A172 (cell line): ENCODE measurements at regions not wholly inside any gene's neighbourhood (a gene's known extent, or its start where the extent isn't known, plus 50 kb on each side); places are given as distances from the start of the nearest gene placed in this dataset.

Source experiments
- DNase-seq: peaks from one replicate; pipeline ENCODE4 v3.0.0-alpha.2; 2015; ENCODE audit warnings: low spot score

GRCh38 chr16:17657045-17657444, 186.3 kb upstream of the XYLT1 start:
- DNase-seq, result no peak

DNA sequence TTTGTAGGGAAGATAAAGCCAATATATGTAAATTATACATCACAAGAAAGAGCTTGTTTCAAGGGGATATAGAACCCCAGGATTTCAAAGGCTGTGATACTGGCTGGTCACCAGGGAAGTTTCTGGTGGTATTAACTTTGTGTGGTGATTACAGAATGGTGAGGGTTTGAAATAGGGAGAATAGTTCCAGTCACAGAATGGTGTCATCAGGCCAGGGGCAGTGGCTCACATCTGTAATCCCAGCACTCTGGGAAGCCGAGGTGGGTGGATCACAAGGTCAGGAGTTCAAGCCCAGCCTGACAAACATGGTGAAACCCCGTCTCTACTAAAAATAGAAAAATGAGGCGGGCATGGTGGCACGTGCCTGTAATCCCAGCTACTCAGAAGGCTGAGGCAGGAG, 183.8 kb upstream of the XYLT1 start:
- DNase-seq, result no peak

- DNase-seq, result no peak
Measured at GRCh38 chr16:17654142-17654541, 183.4 kb upstream of the XYLT1 start.

DNA sequence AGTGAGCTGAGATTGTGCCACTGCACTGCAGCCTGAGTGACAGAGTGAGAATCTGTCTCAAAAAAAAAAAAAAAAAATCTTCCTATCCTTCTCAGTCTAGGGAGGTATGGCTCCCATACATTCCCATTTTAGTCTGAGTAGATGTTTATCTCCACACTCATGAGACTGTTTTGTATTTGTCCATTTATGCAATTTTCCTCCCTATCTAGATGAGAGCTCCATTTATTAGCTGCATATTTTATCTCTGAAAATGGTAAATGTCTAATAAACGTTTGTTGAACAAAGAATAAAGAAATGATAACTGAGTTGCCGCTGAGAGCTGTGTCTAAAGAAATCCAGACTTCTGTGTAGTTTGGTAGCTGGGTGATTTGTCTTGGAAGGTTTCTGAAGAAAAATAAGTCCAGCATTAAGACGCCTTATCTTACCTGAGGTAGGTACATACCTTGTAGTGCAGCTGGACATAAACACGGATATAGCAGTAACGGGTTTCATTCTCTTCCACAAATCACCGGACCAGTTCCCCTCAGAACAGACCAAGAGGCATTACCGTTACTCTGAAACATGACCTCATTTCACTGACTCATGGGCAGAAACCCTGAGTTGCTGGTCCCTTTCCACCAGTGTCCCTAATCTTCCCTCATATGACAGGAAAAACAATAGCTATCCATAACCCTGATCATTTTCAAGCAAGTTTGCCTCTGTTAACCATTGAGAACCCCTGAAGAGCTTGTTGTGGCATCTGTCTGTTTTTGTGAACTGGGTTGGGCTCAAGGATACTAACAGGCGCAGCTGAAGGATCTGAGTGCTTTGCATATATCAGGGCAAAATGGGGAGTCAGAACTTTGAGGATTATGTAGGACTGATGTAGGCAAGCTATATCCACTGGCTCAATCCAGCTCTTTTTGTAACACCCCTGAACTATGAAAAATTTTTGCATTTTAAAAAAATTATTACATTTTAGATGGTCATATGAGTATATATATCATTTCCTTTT, 177.4 kb upstream of the XYLT1 start:
- DNase-seq, result no peak

GRCh38 chr16:17643935-17644334, 173.2 kb upstream of the XYLT1 start:
- DNase-seq, result no peak

GRCh38 chr16:17641990-17642389, 171.2 kb upstream of the XYLT1 start:
- no peak for DNase-seq

GRCh38 chr16:17638134-17638533, 167.4 kb upstream of the XYLT1 start:
- no peak for DNase-seq

DNA sequence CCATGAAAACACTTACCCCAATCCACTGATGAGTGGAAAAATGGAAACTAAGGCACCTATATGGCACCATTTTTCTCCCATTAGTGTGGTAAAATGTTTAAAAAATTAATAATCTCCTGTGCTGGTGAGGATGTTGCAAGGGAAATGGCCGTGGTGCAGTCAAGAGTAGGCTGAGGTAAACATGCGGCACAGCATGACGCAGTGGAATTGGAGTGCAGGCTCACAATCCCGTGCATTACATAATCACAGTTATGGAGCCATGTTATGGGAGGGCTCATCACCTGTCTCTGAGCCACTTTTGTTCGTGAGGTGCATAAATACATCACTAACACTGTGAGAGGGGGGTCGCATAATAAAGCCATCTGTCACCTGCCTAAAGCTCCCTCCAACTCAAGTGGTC, 164.4 kb upstream of the XYLT1 start:
- no peak for DNase-seq

- no peak for DNase-seq
Measured at GRCh38 chr16:17633181-17633951, 162.6 kb upstream of the XYLT1 start.

GRCh38 chr16:17632667-17633066, 161.9 kb upstream of the XYLT1 start:
- DNase-seq, result no peak

GRCh38 chr16:17629936-17630335, 159.2 kb upstream of the XYLT1 start:
- no peak for DNase-seq

DNA sequence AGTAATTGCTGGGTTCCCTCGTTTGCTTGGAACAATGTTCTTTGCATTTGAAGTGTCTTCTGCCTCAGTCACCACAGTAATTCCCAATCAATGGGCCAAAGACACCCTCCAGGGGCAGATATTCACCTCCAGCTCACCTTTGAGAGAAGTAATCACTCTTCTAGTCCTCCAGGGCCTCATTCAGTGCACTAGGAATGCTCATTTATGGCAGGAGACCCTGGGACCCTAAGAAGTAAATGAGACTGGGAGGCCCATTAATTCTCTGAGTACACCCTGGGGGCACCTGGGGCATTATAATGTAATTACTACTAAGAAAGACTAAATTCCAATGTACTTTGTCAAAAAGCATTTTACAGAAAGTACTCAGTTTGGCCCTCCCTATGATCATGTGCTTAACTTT, 158.2 kb upstream of the XYLT1 start:
- no peak for DNase-seq

GRCh38 chr16:17622366-17622765, 151.6 kb upstream of the XYLT1 start:
- no peak for DNase-seq

GRCh38 chr16:17619261-17619660, 148.5 kb upstream of the XYLT1 start:
- DNase-seq, result no peak

DNA sequence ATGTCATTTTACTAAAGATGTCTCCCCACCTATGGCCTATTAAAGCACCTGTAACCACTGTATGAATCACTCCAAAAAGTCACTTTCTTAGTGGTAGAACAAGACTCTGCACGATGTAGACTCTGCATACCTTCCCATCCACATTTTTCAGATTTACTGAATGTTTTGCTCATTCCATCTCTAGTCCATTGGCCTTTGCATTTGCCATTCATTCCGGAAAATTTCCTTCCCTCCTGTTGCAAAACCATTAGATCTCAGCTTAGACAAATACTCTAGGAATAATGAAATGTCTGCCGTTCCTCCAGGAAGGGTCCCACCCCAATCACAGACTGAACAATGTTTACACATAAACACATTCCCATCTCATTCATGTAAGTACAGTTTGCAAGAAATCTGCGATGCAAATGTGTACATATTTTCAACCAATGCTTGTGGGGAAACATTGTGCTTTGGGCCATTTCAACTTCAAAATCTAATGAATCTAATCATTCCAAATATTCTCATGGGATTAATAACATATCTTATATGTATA, 146.3 kb upstream of the XYLT1 start:
- no peak for DNase-seq

DNA sequence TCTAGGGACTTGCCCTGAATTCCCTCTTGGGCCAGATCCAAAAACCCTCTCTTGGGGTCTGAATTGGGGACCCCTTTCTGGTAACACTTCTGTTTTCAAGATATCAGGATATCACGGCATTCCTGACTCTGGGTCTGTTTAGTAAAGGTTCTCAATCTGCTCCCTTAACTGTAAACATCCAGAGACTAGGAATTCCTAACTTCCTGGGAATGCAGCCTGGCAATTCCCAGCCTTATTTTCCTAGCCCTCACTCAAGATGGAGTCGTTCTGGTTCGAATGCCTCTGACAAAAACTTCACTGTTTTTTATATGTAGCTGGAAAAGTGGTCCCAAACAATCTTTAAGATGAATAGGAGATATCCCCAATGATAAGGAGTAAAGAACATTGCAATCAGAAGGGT, 141.6 kb upstream of the XYLT1 start:
- no peak for DNase-seq

- DNase-seq, result no peak
Measured at GRCh38 chr16:17607609-17608008, 136.8 kb upstream of the XYLT1 start.

DNA sequence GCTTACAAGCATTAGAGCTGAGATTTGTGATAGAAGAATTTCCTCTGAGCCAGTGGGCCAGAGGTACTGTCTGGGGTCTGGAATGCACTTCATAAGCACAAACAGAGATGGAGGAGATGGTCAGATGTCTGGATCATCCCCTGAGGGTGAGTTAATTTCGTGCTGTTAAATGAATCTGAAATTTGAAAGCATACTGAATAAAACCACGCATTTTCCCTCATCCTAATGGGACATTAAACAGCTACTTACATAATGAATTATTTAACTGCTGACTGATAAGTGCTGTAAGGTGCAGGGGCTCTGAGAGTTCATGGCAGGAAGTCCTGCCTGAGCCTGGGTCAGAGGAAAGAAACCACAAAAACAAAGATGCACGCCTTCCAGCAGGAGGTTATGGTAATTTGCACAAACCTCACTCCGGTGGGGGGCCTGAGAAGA, 136.3 kb upstream of the XYLT1 start:
- no peak for DNase-seq

GRCh38 chr16:17606460-17606859, 135.7 kb upstream of the XYLT1 start:
- no peak for DNase-seq

DNA sequence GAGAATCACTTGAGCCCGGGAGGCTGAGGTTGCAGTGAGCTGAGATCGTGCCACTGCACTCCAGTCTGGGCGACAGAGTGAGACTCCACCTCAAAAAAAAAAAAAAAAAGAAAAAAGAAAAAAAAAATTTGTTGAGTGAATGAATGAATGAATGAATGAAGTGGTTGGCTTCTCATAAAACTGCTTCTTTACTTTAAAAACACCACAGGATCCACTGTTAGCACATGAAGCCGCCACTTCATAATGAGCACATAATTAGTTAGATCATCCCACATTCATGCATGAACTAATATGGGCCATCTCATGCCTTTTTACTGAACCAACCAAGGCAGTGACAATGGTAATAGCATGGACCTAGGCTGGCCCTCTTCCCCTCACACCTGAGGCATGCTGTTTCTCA, 135.0 kb upstream of the XYLT1 start:
- no peak for DNase-seq

DNA sequence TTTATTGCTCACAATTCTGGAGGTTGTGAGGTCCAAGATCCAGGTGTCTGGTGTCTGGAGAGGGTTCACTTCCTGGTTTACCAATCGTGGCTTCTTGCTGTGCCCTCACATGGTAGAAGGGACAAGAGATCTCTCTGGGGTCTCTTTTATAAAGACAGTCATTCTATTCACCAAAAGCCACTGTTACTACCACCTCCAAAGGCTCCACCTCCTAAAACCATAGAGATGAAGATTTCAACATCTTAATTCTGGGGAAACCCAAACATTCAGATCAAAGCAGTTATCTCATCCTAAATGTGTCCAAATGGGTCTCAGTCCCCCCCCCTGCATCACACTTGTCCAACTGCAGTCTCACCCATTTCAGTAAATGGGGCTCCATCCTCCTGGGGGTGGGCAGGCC, 132.9 kb upstream of the XYLT1 start:
- DNase-seq, result no peak

DNA sequence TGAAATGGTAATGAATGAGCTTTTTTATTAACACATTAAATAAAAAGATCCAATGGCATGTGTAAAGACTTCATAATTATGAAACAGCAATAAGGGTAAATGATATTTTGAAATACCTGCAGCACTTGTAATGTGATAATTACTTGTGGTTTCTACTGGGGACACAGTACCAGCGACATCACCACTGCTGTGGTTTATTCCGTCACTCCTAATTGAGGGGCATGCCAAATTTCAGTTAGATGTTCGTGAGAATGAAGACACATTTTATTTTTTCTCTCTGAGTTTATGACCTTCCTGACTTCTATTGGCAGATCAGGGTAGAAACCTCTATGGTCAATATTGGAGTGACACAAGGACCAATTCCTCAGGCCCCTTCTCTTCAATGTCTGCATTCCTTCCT, 131.9 kb upstream of the XYLT1 start:
- no peak for DNase-seq

- DNase-seq, result no peak
Measured at GRCh38 chr16:17598968-17599367, 128.2 kb upstream of the XYLT1 start.
